GM19395 (cell line): ENCODE measurements at regions not wholly inside any gene's neighbourhood (a gene's known extent, or its start where the extent isn't known, plus 50 kb on each side); places are given as distances from the start of the nearest gene placed in this dataset.

Source experiments
- ATAC-seq: cut with Tn5 transposase; IDR thresholded peaks from one replicate; pipeline ENCODE4 v1.9.1; 2021; ENCODE audit warnings: mild to moderate bottlenecking, moderate library complexity; ENCODE audit not compliant: unreplicated experiment

DNA sequence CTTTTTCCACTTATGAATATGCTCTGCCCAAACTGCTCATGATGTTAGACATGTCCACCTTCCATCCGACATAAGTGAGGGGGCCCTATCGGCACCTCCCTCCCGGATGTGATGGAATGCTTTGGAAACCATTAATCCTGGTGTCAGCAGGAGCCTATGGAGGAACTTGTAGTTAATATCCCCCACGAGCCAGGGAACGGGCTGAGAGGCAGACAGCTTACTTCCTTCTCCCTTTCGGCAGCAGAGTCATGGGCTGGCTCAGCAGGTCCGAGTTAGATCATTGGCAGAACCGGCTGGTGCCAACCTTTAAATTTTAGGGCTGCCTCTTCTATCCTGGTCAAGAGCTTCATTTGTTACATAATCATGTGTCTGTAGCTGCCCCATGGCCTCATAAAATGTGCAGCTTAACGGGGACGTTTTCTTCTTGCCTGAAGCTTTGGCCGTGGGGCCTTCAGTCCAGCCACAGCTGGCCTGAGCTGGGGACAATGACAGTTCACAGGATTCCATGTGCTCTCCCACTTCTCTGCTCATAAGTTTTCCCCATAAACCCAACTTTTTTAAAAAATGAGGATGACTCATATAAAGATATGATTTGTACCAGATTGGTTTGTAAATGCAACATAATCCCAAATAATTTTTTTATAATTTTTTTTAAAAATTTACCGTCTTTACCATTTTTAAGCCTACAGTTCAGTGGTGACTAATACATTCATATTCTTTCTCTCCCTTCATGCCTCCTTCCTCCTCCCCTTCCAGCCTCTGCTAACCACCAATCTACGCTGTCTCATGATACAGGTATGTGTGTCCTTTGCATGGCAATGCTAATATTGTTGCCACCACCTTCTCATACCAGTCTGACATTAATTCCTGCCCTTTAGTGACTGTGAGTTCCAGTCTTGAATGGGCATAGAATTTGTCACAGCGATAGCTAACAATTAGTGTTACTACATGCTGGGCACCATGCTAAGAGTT lies 62.2 kb upstream of the RGMA start:
- ATAC-seq, result no peak

DNA sequence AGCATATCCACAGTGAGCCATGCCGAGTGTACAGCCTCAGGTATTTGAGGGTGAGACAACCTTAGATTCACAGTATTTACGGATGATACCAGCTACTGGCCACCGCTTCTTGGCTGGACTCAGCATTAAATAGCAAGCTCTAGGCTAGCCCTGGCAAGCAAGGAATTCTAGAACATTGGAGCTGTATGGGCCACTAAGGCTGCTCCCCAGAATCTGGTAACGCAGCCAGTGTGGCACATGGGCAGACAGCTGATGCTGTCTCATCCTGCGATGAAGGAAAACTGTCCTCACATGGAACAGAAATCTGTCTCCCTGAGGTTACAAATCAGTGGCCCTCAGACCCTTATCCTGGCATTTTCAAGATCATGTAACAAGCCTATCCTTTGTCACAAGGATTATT lies 57.6 kb upstream of the RGMA start:
- ATAC-seq, result no peak

DNA sequence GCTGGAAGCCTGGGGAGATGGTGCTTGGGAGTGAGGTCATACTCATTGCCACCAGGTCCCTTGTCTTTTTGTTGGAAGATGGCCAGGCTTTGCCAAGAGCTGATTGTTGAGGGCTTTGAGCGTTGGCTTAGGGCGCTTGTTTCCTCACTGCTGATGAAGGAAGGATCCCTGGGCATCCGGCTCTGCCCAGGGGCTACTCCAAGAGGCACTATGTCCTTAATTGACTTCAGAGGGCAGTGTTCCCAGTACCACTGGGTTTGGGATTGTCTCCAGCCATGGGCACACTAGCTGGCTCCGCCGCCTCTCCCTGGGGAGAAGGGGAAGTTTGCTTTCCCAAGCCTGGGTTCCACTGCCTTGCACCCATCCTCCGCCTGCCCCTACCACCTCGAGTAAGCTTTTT lies 57.2 kb upstream of the RGMA start:
- ATAC-seq, result no peak

DNA sequence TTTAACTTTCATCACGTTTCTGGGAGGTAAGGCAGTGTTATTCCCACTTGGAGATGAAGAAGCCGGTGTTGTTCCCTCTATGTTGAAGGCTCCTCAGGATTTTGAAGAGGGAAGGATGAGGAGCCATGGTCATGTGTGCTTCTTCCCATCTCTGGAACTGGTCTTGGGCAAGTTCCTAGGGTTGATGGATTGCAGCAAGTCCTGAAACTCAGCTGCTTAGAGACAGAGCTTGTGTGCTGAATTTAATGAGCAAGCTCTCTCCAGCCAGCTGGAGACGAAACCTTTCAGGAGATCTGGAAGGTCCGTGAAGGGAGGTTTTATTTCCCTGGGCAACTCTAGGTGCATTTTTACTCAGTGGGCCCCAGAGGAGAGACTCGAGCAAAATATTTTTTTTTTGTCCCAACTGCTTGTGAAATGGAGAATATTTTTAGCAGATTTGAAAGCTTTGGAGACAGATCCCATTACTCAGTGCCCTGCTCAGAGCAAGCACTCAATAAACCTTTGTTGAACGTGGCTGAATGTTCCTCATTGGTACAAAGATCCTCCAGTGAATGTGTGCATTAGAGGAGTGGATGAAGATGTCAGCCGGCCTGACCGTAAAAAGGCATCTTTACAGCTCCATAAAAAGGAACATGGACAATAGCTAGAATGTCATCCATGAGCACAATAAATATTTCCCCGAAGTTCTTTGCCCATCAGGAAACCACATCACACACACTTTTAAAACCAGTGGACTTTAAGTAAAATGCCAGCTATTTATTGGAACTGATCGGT lies 55.6 kb upstream of the RGMA start:
- ATAC-seq, result no peak

DNA sequence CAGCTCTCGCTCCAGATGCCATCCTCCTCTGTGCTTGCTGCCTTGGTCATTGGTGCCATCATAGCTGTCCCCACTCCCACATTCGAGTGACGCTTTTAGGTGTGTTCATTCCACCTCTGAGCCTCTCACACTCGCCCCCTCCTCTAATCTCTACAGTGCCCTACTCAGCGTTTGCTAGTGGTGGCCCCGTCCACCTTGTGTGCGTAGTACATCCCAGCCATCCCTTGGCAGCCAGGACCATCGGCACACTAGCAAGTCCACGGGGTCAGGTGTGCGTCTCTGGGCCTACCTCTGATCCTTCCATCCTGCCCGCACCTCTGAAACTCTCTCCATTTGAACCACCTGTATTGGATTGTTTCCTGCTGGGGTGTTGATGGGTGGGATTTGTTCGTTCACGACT lies 54.2 kb upstream of the RGMA start:
- ATAC-seq, result no peak

DNA sequence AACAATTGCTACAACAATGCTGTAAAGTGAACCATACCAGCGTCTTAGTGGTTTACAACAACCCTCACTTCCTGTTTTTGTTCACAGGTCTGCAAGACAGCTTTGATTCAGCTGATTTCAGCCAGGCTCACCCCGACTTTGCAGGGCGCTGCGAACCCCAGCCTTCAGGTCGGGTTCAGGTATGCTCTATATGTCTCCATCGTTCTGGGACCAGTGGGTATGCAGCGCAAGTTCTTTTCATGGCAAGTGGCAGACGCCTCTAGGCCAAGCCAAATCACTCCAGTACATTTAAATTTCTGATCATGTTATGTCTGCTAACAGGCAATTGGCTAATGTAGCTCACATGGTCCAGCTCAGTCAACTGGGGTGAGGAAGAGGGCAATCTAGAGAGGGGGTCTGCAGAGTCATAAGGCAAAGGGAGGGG lies 52.4 kb upstream of the RGMA start:
- ATAC-seq, result no peak

DNA sequence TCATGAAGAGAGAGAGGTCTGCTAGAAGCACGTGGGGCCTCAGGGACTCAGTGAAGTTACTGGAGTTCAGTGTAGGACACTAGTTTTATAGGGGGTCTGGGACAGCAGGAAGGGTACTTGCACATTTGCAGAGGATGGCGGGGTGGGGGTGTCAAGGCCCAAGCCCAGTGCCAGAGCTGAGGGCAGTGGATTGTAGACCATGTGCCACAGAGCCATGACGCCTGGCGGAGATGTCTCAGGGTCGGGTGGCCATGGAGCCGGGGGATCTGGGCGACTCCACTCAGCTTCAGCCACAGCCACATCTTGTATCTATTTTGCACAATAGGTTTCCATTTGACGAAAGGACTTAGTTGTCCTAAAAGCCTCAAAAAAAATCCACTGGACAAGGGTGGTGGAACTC lies 50.4 kb upstream of the RGMA start:
- no peak for ATAC-seq

DNA sequence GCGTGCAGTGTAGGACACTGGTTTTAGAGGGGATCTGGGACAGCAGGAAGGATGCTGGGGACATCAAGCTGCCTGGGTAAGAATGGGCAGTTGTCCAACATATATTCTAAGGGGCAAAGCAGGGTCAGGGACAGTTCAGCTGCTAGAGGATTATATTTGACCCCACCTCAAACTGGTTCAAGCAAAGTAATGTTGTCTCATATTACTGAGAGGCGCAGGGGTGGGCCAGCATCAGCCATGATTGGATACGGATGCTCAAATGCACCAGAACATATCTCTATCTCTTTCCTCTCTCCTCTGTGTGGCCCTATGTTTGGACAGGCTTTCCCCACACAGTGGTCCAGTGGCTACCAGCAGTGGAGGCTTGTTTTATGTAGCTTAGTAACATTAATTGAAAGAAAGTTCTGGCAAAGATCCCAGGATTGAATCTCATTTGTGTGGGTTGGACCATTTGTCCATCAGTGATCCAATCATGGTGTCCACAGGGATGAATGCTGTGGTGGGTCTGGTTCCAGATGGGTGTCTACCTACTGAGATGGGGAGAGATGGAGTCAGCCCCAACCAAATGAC lies 49.8 kb upstream of the RGMA start:
- no peak for ATAC-seq
